Mammary epithelial cell (primary cell): ENCODE measurements at regions not wholly inside any gene's neighbourhood (a gene's known extent, or its start where the extent isn't known, plus 50 kb on each side); places are given as distances from the start of the nearest gene placed in this dataset.

ENCODE experiments used
- EZH2 ChIP-seq: IDR thresholded peaks from 2 replicates; pipeline ENCODE4 v1.6.1; 2012; ENCODE audit warnings: low read length, inconsistent platforms, borderline replicate concordance
- TF ChIP-seq, protein P1 (sequence below), 2 donors: IDR thresholded peaks in 1 of 2; conservative IDR thresholded peaks in 1 of 2; 2 replicates each; pipeline ENCODE4 v1.5.1; 2011 to 2012; ENCODE audit warnings: inconsistent platforms in 2 of 2, low read length in 2 of 2, mild to moderate bottlenecking in 2 of 2, control low read depth in 1 of 2, low read depth in 1 of 2; ENCODE audit not compliant: insufficient read depth in 1 of 2; ENCODE audit errors: extremely low read depth in 1 of 2

DNA sequence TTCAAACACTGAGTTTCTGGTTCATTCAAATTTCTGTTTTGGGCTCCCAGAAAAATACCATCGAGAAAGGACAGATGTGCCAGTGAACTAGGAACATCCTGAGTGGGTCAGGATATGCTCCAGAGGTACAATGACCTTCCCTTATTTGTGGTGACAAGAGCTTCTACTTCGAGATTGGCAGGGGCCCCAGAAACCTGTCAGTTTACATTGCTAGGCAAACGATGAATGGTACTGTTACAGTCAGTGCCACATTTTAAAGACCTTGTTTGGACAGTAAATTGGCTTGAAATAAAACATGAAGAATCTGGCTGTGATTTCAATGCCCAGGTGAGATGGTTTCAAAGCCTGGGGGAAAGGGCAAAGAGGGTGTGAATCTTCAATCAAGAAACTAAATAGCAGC, 454.5 kb upstream of the ID4 start:
- TF ChIP-seq, protein P1, sequence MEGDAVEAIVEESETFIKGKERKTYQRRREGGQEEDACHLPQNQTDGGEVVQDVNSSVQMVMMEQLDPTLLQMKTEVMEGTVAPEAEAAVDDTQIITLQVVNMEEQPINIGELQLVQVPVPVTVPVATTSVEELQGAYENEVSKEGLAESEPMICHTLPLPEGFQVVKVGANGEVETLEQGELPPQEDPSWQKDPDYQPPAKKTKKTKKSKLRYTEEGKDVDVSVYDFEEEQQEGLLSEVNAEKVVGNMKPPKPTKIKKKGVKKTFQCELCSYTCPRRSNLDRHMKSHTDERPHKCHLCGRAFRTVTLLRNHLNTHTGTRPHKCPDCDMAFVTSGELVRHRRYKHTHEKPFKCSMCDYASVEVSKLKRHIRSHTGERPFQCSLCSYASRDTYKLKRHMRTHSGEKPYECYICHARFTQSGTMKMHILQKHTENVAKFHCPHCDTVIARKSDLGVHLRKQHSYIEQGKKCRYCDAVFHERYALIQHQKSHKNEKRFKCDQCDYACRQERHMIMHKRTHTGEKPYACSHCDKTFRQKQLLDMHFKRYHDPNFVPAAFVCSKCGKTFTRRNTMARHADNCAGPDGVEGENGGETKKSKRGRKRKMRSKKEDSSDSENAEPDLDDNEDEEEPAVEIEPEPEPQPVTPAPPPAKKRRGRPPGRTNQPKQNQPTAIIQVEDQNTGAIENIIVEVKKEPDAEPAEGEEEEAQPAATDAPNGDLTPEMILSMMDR (conservative IDR thresholded peaks at IDR 0.05 in 1 of 2, IDR thresholded peaks at IDR 0.05 in 1 of 2; ENCODE audit: extremely low read depth in 1 of 2, insufficient read depth in 1 of 2, low read depth in 1 of 2, low read length in 2 of 2), result no peak
- TF ChIP-seq EZH2, result no peak
